ENCODE measurements at regions not wholly inside any gene's neighbourhood (a gene's known extent, or its start where the extent isn't known, plus 50 kb on each side); places are given as distances from the start of the nearest gene placed in this dataset.

- no peak for TF ChIP-seq CTCF (IDR thresholded peaks at IDR 0.05)
- H3K4me1 ChIP-seq, result no peaks in the 10 kb centered on the region
- no peaks in the 10 kb centered on the region for H3K27me3 ChIP-seq (ENCODE audit: control insufficient read depth, insufficient read depth, low read length)
- H2AFZ ChIP-seq, result no peak overlapping the region
- H3K4me2 ChIP-seq (ENCODE audit: low read length), result no peak overlapping the region
- H3K27ac ChIP-seq, result no peak overlapping the region
- no peaks in the 10 kb centered on the region for H3K9me3 ChIP-seq (ENCODE audit: control insufficient read depth, low read length)
- no peaks in the 10 kb centered on the region for H3K36me3 ChIP-seq (ENCODE audit: control insufficient read depth, insufficient read depth, low read length)
- no peak overlapping the region for H3K4me3 ChIP-seq (ENCODE audit: low read depth, low read length)
- H3K79me2 ChIP-seq, result no peaks in the 10 kb centered on the region
- no peak overlapping the region for H3K9ac ChIP-seq
Observed at GRCh38 chr7:67696124-67696523, 699.5 kb downstream of the TYW1 start.

- H3K9ac ChIP-seq, result no peak overlapping the region
- H3K27me3 ChIP-seq (ENCODE audit: control insufficient read depth, insufficient read depth, low read length), result no peaks in the 10 kb centered on the region
- no peaks in the 10 kb centered on the region for H3K79me2 ChIP-seq
- H3K4me2 ChIP-seq (ENCODE audit: low read length), result no peak overlapping the region
- no peaks in the 10 kb centered on the region for H3K36me3 ChIP-seq (ENCODE audit: control insufficient read depth, insufficient read depth, low read length)
- H3K9me3 ChIP-seq (ENCODE audit: control insufficient read depth, low read length), result no peaks in the 10 kb centered on the region
- no peak for TF ChIP-seq CTCF (IDR thresholded peaks at IDR 0.05)
- H2AFZ ChIP-seq, result no peak overlapping the region
- H3K27ac ChIP-seq, result no peak overlapping the region
- H3K4me3 ChIP-seq (ENCODE audit: low read depth, low read length), result no peak overlapping the region
- H3K4me1 ChIP-seq, result no peaks in the 10 kb centered on the region
Observed at GRCh38 chr7:67696878-67697277, 700.2 kb downstream of the TYW1 start.

- Histone ChIP-seq H3K27ac (no peak overlapping the region), H3K4me1 (no peaks in the 10 kb centered on the region), H3K4me3 (ENCODE audit: low read depth, low read length) (no peak overlapping the region), H3K9ac (no peak overlapping the region), H3K27me3 (ENCODE audit: control insufficient read depth, insufficient read depth, low read length) (no peaks in the 10 kb centered on the region), H3K9me3 (ENCODE audit: control insufficient read depth, low read length) (no peaks in the 10 kb centered on the region), H3K4me2 (ENCODE audit: low read length) (no peak overlapping the region), H3K79me2 (no peaks in the 10 kb centered on the region), H2AFZ (no peak overlapping the region), H3K36me3 (ENCODE audit: control insufficient read depth, insufficient read depth, low read length) (no peaks in the 10 kb centered on the region)
- TF ChIP-seq CTCF (IDR thresholded peaks at IDR 0.05), result no peak
Observed at GRCh38 chr7:67698354-67698753, 701.7 kb downstream of the TYW1 start.

GRCh38 chr7:67705850-67706249, 709.2 kb downstream of the TYW1 start:
- no peaks in the 10 kb centered on the region for H3K79me2 ChIP-seq
- TF ChIP-seq CTCF (IDR thresholded peaks at IDR 0.05), result no peak
- H3K36me3 ChIP-seq (ENCODE audit: control insufficient read depth, insufficient read depth, low read length), result no peaks in the 10 kb centered on the region
- no peak overlapping the region for H3K9ac ChIP-seq
- no peak overlapping the region for H3K4me3 ChIP-seq (ENCODE audit: low read depth, low read length)
- no peaks in the 10 kb centered on the region for H3K4me1 ChIP-seq
- H3K27me3 ChIP-seq (ENCODE audit: control insufficient read depth, insufficient read depth, low read length), result no peaks in the 10 kb centered on the region
- no peak overlapping the region for H3K4me2 ChIP-seq (ENCODE audit: low read length)
- no peak overlapping the region for H3K27ac ChIP-seq
- no peak overlapping the region for H2AFZ ChIP-seq
- H3K9me3 ChIP-seq (ENCODE audit: control insufficient read depth, low read length), result no peaks in the 10 kb centered on the region

GRCh38 chr7:67711706-67712105, 715.1 kb downstream of the TYW1 start:
- Histone ChIP-seq H3K36me3 (ENCODE audit: control insufficient read depth, insufficient read depth, low read length) (no peaks in the 10 kb centered on the region), H2AFZ (no peak overlapping the region), H3K4me2 (ENCODE audit: low read length) (no peak overlapping the region), H3K4me3 (ENCODE audit: low read depth, low read length) (no peak overlapping the region), H3K27me3 (ENCODE audit: control insufficient read depth, insufficient read depth, low read length) (no peaks in the 10 kb centered on the region), H3K9me3 (ENCODE audit: control insufficient read depth, low read length) (no peaks in the 10 kb centered on the region), H3K27ac (no peak overlapping the region), H3K4me1 (no peaks in the 10 kb centered on the region), H3K79me2 (no peaks in the 10 kb centered on the region), H3K9ac (no peak overlapping the region)
- TF ChIP-seq CTCF (IDR thresholded peaks at IDR 0.05), result no peak
